Inferior parietal cortex (tissue), 1 donor: ENCODE measurements at regions not wholly inside any gene's neighbourhood (a gene's known extent, or its start where the extent isn't known, plus 50 kb on each side); places are given as distances from the start of the nearest gene placed in this dataset.

Source experiments
- DNase-seq: peaks from one replicate; pipeline ENCODE4 v3.0.0-alpha.2; 2016; ENCODE audit errors: extremely low spot score

- no peak for DNase-seq
These were observed 58.5 kb downstream of the MAIP1 start for GRCh38 chr2:200013906-200014305.

GRCh38 chr2:200021449-200022114, 66.2 kb downstream of the MAIP1 start:
- no peak for DNase-seq

DNA sequence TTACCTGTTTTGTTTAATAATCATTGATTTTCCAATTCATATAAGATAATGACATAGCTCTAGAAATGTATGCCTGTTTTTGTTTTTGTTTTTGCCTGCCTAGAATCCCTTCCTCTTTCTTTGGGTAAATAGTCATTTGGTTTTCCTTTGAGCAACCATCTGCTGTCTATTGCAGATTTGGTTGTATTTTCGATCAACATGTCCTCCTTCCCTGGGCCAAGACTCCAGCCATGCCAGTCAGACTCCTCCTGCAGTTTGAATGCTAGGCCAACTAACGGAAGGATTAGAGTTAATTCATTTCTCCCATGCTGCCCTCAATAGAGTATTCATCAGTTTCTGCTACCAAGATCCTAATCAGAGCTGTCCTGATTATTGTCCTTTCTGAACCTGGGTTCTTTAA, 67.1 kb downstream of the MAIP1 start:
- DNase-seq = no peak

DNA sequence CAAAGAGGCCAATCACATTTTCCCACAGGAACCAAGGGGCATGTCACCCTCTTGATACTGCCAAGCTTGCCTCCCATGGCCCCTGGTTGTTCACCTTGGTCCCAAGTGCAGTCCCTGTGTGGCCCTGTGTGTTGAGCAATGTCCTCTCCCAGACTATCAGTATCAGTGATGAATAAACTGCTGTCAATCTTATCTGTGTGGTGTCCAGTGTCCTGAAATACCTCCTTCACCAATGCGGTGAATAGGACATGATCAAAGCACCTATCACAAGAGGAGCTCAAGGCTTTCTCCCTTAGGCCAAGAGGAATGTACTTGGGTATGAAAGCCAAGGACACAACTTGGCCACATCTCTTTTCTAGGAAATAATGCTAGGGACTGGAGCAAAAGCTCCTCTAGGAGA, 68.2 kb downstream of the MAIP1 start:
- no peak for DNase-seq

GRCh38 chr2:200025717-200026116, 70.3 kb downstream of the MAIP1 start:
- no peak for DNase-seq

GRCh38 chr2:200026332-200027230, 71.2 kb downstream of the MAIP1 start:
- no peak for DNase-seq

- DNase-seq = no peak
These were observed 73.6 kb downstream of the MAIP1 start for GRCh38 chr2:200028998-200029397.

DNA sequence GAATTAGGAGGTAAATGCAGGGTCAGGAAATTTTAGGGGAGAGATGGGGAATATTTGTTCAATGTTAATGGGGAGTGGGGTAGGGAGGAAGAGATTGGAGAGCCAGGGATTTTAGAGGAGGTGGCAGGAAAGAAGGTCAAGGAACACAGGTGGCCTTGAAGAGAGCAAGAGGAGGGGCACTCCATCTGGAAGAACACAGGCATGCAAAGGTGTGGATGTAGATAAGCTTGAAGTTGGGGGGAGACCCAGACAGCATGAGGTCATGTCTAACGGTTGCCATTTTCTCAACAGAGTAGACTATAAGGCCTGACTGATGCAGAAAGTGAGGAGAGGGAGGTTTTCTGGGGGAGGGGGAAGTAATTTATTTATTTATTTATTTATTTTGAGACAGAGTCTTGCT, 77.5 kb downstream of the MAIP1 start:
- DNase-seq = no peak

GRCh38 chr2:200033929-200034328, 78.5 kb downstream of the MAIP1 start:
- DNase-seq = no peak

- DNase-seq = no peak
These were observed 79.4 kb downstream of the MAIP1 start for GRCh38 chr2:200034816-200035215.

DNA sequence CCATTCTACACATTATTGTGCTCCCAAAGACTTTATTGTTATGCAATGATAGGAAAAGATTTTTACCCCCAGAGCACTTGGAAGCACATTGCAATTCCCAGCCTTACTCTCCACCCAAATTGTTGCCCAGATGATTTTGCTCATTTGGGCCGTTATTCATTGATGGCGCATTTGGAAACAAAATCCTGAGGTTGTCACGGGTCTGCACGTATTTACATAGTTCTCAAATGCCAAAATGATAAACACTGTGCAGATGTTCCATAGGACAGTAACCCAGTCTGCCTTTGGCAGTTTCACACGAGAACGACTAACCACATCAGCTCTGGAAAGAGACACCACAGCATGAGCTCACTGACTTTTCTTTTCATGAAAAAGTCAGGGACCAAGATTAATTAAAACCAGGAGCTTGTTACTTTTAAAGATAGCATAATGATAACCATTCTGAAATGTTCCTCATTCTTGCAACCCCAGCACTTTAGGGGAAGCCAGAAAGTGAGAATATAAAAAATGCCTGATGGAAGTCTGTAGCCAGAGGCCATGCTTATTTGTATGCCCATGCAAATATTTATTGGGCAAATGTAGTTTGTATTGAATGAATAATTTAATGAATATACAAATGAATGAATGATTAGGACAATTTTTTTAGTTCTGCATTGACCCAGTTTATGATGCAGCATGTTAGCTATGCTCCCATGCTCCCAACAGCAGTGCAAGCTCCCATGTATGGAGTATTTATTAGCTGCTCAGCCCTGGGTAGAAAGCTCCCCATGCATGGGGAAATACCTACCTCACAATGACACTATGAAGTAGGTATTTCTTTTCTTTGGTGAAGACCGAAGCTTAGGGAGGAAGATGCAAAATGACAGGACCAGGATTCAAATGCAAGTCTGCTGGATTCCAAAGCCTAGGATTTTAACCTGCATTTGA, 84.6 kb downstream of the MAIP1 start:
- no peak for DNase-seq

DNA sequence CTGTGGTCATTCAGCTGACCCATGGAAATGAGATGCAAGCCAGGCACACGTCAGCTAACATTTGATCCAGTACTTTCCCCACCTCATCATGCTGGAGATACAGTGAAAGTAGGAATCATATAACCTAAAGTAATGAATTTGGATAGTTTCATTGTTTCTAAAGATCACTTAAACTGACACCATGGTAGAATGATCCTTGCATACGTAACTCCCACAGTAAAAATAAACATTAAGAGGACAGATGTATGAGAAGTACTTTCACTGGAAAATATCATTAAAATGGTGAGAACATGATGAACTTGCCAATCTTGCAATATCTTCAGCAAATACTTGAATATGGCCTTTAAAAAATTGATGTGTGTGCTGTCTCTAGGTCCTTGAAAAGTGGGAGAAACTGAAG, 85.4 kb downstream of the MAIP1 start:
- no peak for DNase-seq

DNA sequence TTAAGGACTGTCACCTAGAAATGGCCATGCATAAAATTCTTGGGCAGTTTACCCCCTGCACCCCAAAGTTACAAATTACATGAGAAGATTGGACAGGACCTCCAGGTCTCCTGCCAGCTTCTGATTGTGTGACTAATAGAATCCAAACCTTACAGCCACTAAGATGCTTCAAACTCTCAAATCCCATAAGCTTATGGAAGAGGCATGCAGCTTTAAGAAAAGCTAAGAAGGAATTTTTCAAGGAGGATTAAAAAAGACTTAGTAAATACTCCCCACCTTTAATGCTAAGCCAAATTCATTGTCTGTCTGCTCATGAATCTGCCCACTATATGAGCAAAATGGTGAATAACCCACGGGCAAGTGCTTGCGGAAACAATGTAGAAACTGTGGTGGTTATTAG, 86.3 kb downstream of the MAIP1 start:
- no peak for DNase-seq

GRCh38 chr2:200042102-200042735, 86.8 kb downstream of the MAIP1 start:
- no peak for DNase-seq

DNA sequence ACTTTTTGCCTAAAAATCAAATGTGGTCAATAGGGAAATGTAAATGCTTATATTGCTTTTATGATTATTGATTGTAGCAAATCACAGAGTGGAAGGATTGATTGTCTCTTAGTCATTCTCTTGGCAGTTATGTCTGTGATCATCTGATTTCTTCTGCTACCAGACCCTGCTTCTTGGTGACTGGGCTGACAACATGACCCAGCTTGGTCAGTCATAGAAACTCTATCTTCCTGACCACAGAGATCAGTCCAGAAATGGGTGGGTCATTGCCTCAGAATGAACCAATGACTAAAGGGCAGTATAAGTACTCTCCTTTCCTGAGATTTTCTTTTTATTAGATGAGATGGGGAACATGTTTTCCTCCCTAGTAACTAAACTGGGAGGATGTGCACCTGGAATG, 87.6 kb downstream of the MAIP1 start:
- no peak for DNase-seq

GRCh38 chr2:200044453-200044852, 89.1 kb downstream of the MAIP1 start:
- no peak for DNase-seq

DNA sequence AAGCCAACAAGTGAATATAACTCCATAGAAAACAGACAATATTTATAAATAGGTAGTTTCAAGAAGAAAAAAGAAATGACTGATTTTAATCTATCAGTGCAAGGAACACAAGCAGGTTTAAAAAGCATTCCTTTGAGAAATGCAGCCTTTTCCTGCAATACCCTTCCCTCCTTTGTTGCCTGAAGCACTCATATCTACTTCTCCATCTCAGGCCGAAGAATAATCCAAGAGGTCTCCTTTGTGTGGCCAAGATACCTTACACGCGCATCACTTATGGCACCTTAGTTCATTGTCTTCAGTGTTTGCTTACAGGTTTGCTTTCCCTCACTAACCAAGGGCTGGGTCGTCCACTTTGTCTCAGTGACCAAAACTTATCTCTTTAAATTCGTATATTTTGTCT, 93.0 kb downstream of the MAIP1 start:
- no peak for DNase-seq

DNA sequence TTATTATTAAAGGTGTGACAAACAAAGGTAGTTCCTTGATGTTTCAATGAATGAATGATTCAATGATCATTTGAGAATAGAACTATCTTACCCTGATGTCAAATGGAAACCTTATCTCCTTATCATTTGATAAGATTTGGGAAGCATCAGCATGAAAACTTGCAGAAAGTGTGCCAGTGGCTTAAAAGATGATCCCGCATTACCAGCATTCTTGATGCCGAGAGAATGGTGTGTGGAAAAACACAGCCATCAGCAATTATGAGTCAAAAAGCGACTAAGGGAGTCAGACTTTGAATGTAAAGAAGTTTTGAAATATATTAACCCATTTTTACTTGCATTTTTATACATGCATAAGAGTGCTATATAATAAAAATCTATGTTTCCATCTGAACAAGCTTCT, 93.7 kb downstream of the MAIP1 start:
- DNase-seq = no peak

GRCh38 chr2:200050921-200051610, 95.7 kb downstream of the MAIP1 start:
- no peak for DNase-seq

DNA sequence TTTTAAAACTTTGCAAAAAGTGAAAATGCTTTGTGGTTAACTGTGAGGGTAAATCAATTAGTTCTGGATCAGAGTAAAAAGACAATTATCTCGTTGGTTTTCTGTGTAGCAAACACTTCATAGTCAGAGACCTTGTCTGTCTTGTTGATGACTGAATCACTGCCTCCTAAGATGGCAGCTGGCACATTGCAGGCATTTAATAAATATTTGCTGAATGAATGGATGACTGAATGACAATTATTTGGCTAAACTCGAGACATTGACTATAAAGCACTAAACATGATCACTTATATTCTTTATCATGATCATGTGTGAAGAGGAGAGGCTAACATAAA, 96.2 kb downstream of the MAIP1 start:
- no peak for DNase-seq

- DNase-seq = no peak
These were observed 97.2 kb downstream of the MAIP1 start for GRCh38 chr2:200052627-200053026.
